Activated CD4-positive, CD25-positive, alpha-beta regulatory T cell treated with anti-CD3 and anti-CD28 coated beads, Interleukin-2, amount 50 U/mL, for 16 hours (primary cell): ENCODE measurements at regions not wholly inside any gene's neighbourhood (a gene's known extent, or its start where the extent isn't known, plus 50 kb on each side); places are given as distances from the start of the nearest gene placed in this dataset.
"Not testable (repeated sequence)": the region's sequence is repeated elsewhere in the genome, so short reads cannot be mapped to it uniquely, and the experiment has no call there.

Experiments used
- DNase-seq: peaks from one replicate; pipeline ENCODE4 v3.0.0-alpha.2; 2020; ENCODE audit warnings: low read depth, low spot score

DNA sequence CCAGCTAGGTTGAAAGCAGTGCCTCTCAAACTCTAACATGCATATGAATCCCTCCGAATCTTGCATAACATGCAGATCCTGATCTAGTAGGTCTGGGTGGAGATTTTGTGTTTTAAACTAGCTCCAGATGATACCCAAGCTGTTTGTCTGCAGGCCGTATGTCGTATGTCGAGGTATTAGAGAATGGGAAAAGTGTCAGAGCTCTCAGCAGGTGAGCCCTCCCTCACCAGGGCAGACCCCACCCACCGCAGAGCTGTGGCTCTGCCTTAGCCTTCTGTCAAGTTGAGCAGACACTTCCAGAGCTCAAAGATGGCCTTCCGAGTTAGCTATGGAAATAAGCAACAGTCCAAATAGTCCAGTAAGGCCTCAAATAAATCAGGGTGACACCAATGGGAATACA lies 83.2 kb upstream of the MAP3K1 start:
- DNase-seq, result no peak

DNA sequence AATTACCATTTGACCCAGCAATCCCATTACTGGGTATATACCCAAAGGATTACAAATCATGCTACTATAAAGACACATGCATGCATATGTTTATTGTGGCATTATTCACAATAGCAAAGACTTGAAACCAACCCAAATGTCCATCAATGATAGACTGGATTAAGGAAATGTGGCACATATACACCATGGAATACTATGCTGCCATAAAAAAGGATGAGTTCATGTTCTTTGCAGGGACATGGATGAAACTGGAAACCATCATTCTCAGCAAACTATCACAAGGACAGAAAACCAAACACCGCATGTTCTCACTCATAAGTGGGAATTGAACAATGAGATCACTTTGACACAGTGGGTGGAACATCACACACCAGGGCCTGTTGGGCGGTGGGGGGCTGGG lies 83.9 kb upstream of the MAP3K1 start:
- DNase-seq, result not testable (repeated sequence)

DNA sequence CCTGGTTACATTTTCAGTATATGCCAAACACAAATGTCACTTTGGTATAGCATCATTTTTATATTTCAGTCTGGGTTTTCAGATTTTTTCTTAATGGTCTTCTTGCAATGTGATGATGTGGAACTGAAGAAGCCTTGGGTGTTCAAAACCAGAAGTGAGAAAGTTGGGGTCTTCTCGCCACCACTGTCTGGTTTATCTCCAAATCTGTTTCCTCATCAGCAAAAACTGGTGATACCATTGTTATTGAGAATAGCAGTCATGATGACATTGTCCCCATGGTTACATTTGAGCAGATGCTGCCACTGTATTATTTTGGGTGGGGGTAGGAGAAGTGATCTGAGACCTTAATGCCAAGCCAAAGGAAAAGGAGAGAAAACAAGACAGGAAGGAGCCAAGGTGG lies 85.9 kb upstream of the MAP3K1 start:
- no peak for DNase-seq

DNA sequence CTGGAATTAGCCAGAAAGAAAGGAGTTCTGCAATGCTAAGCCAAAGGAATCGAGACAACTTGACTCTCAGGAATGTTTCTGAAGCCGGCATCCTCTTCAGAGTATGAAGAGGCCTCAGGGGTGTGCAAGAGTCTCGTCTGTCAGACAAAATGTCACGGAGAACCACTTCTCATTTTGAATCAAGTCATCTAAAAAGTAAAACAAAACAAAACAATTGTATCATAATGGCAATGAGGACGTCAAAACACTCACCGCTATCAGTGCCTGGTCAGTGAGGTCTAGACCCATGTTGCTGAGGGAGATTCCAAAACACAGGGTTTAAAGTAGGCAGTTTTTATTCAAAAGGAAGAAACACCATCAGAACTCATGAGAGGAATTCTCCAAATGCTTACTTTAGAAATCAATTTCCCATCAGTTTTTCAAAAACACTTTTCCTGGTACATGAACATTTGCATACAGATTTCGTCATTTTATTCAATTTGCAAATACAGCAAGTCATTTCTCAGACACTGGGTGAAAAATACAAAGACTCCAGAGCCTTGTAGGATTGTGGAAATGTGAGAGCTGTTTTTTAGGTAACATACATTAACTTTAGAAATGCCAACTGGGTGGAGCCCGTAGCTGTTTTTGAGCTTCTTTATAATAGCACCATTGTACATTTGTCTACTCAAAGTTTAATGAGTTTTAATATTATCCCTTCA lies 89.5 kb upstream of the MAP3K1 start:
- no peak for DNase-seq

DNA sequence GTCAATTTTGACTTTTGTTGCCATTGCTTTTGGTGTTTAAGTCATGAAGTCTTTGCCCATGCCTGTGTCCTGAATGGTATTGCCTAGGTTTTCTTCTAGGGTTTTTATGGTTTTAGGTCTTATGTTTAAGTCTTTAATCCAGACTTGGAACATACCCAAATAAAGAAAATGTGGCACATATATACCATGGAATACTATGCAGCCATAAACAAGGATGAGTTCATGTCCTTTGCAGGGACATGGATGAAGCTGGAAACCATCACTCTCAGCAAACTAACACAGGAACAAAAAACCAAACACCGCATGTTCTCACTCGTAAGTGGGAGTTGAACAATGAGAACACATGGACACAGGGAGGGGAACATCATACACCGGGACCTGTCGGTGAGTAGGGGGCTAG lies 90.5 kb upstream of the MAP3K1 start:
- not testable (repeated sequence) for DNase-seq

DNA sequence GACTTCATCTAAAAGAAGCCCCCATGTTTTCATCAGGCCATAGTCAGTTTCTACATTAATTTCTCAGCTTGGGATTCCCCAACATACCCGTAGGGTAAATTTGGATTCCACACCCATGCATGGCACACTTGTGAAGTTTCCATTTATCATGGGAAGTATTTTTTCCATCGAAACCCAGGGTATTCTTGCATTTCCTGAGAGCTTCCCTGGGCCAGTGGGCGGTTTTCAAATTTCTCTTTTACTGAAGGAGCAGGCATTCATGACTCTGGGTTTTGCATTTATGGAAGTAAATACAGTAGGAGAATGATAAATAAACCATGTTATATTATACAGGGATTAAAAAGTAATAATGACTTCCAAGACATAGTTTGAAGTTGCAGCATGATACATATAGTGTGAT lies 93.0 kb upstream of the MAP3K1 start:
- DNase-seq, result no peak

DNA sequence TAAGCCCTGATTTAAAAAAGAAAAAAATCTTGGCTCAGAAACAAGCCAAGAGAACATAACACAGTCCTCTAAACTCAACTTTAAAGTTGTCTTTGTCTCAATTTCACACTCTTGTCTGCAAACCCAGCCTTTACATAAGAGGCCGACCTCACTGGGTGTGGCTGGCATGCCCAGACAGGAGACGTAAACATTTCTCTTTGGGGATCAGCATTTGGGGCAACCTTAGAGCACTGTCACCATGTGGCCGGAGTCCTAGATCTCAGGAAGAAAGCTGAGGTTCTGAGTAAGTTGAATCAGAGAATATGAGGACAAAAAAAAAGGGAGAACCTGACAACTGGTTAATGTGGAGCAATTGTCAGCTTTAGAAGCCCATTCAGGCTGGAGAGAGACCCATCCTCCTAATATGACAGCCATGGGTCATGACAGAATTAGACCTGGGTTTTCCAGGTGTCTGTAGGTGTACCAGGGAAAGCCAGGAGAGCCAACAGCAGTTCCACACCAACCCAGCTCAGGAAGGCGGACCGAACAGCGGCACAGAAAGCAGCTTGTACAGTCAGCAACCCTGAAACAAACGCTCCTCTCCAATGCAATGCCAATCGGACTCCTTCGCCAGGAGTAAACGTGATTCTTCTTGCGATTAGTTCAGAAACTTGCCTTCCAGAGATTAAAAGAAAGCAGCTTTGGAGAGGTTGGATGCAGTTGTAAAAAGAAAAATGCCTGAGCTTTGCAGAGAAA lies 97.9 kb upstream of the MAP3K1 start:
- DNase-seq, result no peak

DNA sequence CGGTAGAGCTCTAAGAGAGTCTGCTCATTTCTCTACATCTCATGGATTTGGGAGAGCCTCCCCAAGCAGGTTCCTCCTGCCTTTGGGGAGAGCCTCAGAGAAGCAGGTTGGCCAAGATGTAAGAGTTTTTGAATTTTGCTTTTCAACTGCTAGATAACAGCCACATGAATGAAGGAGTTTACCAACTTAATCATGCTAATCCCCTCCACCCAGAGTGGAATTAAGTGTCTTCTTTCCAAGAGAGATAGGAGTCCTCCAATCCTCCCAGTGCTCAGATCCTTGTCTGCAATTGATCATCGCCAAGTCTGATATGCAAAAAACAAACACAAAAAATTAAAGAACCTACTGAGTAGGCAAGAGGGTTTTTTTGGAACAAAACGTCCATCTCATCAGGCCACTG lies 99.4 kb upstream of the MAP3K1 start:
- DNase-seq, result no peak

DNA sequence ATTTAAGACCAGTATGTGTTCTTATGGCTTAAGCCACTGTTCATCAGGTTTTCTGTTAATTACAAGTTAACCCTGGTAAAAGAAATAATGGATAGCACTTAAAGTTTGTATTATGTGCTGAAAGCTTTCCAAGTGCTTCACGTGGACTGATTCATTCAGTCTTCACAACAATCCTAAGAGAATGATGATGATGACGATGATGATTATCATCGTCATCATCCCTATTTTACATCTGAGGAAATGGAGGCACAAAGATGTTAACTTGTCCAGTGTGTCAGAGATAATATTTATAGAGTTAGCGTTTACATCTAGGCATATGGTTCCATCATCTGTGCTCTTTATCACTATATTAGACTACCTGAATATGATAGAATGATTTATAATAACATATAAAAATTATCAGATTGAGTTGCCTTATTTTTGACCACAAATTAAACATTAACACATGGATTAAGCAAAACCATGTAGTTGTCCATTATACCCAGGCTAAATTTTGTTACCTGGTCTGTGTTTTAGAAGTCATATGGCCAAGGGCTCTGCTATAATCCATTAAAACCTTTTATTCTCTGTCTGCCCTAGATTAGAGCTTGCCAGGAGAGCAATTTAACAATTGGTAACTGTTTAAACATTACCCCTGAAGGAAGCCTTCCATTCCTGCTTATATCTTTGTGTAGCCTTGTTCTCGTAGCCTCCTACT lies 102.3 kb upstream of the MAP3K1 start:
- DNase-seq, result no peak

DNA sequence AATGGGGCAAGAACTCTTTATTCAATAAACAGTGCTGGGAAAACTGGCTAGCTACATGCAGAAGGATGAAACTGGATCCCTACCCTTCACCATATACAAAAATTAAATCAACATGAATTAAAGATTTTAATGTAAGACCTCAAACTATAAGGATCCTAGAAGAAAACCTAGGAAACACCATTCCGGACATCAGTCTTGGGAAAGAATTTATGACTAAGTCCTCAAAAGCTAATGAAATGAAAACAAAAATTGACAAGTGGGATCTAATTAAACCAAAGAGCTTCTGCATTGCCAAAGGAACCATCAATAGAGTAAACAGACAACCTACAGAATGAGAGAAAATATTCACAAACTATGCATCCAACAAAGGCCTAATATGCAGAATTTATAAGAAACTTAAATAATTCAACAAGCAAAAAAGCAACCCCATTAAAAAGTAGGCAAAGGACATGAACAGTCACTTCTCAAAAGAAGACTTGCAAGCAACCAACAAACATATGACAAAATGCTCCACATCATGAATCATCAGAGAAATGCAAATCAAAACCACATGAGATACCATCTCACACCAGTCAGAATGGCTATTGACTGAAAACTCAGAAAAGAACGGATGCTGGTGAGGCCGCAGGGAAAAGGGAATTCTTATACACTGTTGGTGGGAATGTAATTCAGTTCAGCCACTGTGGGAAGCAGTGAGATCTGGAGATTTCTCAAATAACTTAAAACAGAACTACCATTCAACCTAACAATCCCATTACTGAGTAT lies 104.3 kb upstream of the MAP3K1 start:
- no peak for DNase-seq

DNA sequence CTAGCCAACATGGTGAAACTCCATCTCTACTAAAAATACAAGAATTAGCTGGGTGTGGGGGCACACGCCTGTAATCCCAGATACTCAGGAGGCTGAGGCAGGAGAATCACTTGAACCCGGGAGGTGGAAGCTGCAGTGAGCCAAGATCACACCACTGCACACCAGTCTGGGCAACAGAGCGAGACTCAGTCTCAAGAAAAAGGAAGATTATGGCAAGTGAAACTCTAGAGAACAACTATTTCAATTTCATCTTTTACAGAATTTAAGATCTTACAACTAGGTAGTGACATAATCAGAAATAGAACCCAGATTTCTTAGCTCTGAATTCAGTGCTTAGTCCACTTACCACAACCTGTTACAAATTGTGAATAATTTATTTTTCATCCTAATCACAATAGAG lies 108.8 kb upstream of the MAP3K1 start:
- DNase-seq, result no peak

DNA sequence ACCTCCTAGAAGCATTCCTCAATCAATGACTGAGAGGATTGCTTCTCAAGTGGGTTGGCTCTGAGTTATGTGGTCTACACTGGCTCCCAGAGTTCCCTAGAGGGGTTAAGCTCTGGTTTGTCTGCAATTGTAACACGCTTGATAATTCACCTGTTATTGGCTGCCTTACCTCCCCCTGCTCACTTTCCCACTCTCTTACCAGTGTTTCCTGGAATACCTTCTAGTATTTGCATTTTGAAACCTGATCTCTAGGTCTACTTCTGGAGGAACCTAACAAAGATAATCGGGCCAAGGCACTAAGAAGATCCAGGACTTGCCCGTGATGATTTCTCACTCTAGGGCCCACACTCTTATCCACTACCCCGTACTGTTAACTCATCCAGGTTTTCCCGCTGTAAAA lies 110.1 kb upstream of the MAP3K1 start:
- no peak for DNase-seq

DNA sequence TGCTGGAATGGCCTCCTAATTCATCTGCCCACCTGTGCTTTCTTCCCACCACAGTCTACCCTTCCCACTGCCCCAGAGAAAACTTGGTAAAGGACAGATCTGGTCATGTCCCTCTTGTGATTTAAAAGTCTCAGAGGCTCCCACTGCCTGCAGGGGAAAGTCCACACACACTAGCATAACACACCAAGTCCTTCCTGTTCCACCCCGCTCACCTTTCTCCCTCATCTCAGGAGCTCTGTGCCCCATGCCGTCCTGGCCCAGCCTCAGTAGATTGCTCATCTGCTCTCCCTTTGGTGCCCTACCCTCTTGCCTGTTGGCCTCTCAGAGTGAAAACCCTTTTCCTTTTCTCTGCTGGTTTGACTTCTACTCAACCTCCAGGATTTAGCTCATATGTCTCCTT lies 111.4 kb upstream of the MAP3K1 start:
- no peak for DNase-seq

DNA sequence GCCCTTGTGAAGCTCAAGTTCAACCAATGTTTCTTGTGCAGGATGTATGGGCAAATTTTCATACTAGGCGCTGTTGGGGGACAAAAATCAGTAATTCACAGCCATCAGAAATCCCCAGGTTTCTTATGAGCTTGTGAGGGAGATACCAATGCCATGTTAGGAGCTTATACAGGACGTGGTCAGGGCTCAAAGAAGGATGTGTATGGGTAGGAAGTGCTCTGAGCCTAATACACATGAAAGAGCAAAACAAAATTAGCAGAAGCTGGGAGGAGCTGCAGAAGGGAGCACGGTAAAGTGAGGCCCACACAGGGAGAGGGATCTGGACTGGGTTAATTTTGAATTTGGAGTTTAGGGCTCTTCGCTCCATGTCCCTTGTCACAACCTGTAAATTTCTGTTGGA lies 114.6 kb upstream of the MAP3K1 start:
- DNase-seq, result no peak

DNA sequence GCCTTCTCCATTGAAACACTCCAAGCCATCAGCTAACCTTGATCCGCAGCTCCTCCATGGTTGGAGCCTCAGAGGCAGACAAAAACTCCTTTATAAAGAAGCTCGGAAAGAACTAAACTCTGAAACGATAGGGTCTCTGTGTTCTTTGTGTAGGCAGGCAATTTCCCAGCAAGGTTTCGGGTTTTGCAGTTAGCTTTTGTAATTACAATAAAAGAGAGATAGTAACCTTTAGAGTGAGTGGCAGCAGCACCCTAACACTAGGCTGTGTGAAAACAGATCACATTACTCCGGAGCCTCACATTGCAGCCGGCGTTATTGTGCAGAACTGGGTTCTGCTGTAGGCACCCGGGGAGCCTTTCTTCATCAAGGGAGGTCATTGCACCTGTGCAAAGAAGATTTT lies 115.8 kb upstream of the MAP3K1 start:
- DNase-seq, result no peak

DNA sequence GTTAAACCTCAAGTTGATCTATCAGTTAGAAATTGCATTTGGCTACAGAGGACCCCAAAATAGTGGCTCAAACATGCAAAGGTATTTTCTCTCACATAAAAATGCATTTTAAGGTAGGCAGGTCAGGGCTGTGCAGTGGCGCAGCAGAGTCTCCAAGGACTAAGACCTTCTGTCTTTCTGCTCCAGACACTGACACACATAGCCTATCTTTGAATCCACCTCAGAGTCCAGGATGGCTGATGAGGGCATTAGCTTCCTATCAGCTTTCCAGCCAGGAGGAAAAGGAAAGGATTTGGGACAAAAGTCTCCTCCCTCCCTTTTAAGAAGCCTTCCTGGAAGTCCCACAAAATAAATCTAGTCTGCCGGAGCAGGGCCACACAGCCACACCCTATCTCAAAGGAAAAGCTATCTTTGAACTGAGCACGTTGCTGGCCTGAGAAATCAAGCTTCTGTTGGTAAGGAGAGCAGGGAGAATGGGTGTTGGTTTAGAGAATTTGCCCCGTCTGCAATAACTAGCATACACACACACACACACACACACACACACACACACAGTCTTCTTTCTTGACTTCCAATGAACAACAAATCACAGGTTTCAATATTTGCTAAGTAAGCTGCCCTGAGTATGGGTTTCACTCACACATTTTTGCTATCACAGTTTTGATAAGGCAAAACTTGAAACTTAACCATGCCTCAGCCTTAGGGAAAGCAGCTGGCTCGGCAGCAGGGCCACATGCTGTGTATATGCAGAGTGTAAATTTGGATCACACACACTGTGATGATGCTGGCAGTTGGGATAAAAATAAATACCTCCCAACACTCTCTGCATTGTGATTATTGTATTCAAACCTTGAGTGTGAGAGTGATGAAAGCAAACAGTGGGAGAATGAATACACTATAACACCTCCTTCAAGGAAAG lies 116.6 kb upstream of the MAP3K1 start:
- DNase-seq, result no peak

DNA sequence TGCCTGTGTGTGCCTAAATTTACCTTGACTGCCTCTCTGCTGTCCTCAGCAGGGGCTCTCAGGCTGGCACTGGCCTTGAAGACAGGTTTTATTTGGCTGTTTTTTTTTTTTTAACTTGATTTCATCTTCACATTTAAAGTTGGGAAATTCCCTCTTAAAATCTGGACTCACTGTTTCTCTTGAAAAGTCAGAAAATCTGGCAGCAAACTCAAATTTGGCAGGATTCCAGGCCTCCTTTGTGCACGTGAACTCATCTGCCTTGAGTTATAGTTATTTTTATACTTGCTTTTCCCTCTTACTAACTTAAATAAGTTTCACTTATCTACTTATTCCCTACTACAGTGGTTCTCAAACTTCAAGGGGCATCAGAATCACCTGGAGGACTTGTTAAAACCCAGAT lies 118.4 kb upstream of the MAP3K1 start:
- DNase-seq, result no peak

DNA sequence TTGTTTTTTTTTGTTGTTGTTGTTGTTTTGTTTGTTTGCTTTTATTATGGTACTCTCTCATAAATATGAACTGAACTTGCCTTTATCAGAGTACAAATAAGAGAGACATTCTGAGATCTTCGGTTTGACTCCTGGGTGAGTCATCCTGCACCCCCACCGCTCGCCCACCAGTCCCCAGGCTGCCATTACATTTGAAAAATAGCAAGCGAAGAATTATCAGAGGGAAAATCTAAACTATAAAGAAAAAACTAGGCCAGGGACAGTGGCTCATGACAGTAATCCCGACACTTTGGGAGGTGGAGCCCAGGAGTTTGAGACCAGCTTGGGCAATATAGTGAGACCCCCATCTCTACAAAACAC lies 122.1 kb upstream of the MAP3K1 start:
- no peak for DNase-seq

DNA sequence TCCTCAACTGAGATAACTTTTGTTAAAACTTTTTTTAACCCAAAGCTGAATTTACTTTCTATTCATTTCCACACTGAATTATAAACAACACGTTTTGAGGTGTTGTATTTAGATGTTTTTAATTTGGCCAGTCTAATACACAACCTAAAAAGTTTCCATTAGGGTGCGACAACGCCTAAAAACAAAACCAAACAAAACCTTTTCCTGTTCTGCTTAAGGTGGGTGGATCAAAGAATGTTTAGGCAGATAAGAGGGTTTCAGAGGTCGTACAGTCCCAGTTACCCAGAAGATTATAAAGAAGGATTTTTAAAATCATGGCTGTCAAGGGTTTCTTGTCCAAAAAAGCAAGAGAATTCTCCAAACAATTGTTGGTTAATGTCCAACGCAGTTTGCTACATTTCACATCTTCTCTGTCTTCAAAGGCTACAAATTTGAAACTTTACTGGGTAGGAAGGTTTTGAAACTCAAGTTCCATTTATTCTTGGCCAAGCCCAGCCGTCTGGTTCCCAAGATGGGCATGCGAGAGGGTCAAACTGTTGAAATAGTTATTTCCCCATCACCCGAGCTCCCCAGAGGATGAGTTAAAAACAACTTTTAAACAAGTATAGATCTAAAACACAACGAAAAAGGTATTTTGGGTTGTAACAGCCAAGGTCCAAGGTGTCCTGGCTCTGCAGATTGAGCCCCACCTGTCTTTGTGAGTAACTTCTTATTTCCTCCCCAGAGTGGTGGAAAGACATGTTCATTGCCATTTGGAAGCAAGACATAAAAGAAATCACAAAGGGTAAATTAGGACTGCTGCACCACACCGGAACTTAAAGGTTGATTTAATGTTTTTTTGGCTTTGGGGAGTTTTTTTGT lies 122.8 kb upstream of the MAP3K1 start:
- no peak for DNase-seq

DNA sequence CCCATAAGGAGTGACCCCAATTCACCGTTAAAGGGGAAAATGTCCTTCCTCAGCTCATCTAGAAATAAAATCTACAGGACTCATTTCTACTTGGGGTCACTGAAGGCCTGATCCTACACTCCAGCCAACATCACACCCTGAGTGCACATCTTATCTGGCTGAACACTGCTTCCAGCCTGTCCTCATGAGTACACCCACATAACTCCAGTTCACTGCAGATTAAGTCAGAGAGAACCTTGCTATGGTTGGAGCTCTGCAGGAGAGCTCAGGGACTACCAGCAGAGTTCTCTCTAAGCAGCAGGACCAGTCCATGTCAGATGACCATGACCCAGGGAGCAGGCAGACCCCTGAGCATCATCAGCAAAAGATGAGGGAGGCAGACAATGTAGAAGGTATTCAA lies 126.9 kb upstream of the MAP3K1 start:
- no peak for DNase-seq
